DMS114 treated with DMSO at 0.1 percent for 48 hours (cell line): ENCODE measurements at regions not wholly inside any gene's neighbourhood (a gene's known extent, or its start where the extent isn't known, plus 50 kb on each side); places are given as distances from the start of the nearest gene placed in this dataset.
A peak's percentile ranks its signal among the peaks of the same experiment; 100 is the strongest.
"Not testable (repeated sequence)": the region's sequence is repeated elsewhere in the genome, so short reads cannot be mapped to it uniquely, and the experiment has no call there.

Experiments used
- DNase-seq: peaks from one replicate; lab custom pipeline; 2025; ENCODE audit not compliant: unreplicated experiment; lab: John Stamatoyannopoulos, UW

- DNase-seq: no peak
Measured at GRCh38 chr4:89506866-89507491, 199.4 kb upstream of the GPRIN3 start.

- no peak for DNase-seq
Measured at GRCh38 chr4:89502581-89502980, 195.0 kb upstream of the GPRIN3 start.

- DNase-seq: no peak
Measured at GRCh38 chr4:89497517-89498308, 190.1 kb upstream of the GPRIN3 start.

GRCh38 chr4:89496851-89497250 is 189.3 kb upstream of the GPRIN3 start:
- DNase-seq: no peak

GRCh38 chr4:89493367-89493766 is 185.8 kb upstream of the GPRIN3 start:
- DNase-seq: no peak

- no peak for DNase-seq
Measured at GRCh38 chr4:89492581-89493071, 185.0 kb upstream of the GPRIN3 start.

- no peak for DNase-seq
Measured at GRCh38 chr4:89491761-89492160, 184.2 kb upstream of the GPRIN3 start.

GRCh38 chr4:89489921-89490431 is 182.4 kb upstream of the GPRIN3 start:
- DNase-seq: not testable (repeated sequence)

- DNase-seq: no peak
Measured at GRCh38 chr4:89489338-89489771, 181.8 kb upstream of the GPRIN3 start.

- no peak for DNase-seq
Measured at GRCh38 chr4:89488736-89489135, 181.1 kb upstream of the GPRIN3 start.

- no peak for DNase-seq
Measured at GRCh38 chr4:89486673-89487072, 179.1 kb upstream of the GPRIN3 start.

- DNase-seq: peak; percentile 1
Measured at GRCh38 chr4:89486042-89486441, 178.4 kb upstream of the GPRIN3 start.

GRCh38 chr4:89483833-89484232 is 176.2 kb upstream of the GPRIN3 start:
- no peak for DNase-seq

GRCh38 chr4:89482926-89483595 is 175.5 kb upstream of the GPRIN3 start:
- DNase-seq: no peak

GRCh38 chr4:89482251-89482650 is 174.7 kb upstream of the GPRIN3 start:
- peak; percentile 1 for DNase-seq

- no peak for DNase-seq
Measured at GRCh38 chr4:89469930-89470375, 162.4 kb upstream of the GPRIN3 start.

- no peak for DNase-seq
Measured at GRCh38 chr4:89469516-89469915, 161.9 kb upstream of the GPRIN3 start.

- no peak for DNase-seq
Measured at GRCh38 chr4:89468602-89469001, 161.0 kb upstream of the GPRIN3 start.

- no peak for DNase-seq
Measured at GRCh38 chr4:89463341-89463740, 155.7 kb upstream of the GPRIN3 start.

GRCh38 chr4:89447543-89447942 is 139.9 kb upstream of the GPRIN3 start:
- no peak for DNase-seq

GRCh38 chr4:89446193-89446592 is 138.6 kb upstream of the GPRIN3 start:
- DNase-seq: no peak

GRCh38 chr4:89439533-89439932 is 131.9 kb upstream of the GPRIN3 start:
- DNase-seq: no peak
